GM21367 (cell line): ENCODE measurements at regions not wholly inside any gene's neighbourhood (a gene's known extent, or its start where the extent isn't known, plus 50 kb on each side); places are given as distances from the start of the nearest gene placed in this dataset.

ENCODE experiments used
- ATAC-seq: cut with Tn5 transposase; IDR thresholded peaks from one replicate; pipeline ENCODE4 v1.9.1; 2021; ENCODE audit not compliant: unreplicated experiment

DNA sequence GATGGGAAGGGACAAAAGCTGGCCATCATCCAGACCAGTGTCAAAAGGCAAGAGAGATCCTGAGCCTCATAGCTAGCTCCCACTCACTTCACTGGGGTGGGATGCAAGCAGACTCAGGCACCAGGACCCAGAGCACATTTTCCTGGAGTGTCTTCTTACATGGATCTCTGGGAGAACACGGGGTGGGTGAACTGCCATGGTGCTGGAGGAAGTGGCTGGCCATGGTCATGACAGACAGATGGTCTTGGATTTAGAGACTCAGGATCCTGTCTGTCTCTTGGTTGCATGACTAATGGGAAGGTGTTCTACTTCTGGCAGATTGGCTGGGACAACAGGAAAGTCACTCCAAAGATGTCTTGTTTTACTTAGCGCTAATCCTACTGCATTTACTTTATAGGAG is 311.5 kb downstream of the ATP23 start:
- ATAC-seq, result no peak

DNA sequence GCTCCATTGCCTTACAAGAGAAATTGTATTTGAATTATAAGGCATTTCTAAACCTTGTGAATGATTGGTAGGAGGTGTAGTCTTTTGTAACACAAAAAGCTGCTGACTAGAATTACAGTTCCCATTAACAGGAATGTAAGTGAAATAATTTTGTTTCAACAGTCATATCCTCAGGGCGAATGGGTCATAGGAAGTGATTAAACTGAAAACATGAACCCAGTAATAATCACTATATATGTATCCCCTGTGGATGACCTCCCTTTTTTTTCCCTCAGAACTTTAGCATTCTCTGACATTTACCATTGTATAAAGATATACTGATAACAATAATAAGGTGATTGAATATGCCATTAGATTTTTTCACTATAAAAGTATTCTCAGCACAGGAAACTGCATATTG is 312.3 kb downstream of the ATP23 start:
- no peak for ATAC-seq

DNA sequence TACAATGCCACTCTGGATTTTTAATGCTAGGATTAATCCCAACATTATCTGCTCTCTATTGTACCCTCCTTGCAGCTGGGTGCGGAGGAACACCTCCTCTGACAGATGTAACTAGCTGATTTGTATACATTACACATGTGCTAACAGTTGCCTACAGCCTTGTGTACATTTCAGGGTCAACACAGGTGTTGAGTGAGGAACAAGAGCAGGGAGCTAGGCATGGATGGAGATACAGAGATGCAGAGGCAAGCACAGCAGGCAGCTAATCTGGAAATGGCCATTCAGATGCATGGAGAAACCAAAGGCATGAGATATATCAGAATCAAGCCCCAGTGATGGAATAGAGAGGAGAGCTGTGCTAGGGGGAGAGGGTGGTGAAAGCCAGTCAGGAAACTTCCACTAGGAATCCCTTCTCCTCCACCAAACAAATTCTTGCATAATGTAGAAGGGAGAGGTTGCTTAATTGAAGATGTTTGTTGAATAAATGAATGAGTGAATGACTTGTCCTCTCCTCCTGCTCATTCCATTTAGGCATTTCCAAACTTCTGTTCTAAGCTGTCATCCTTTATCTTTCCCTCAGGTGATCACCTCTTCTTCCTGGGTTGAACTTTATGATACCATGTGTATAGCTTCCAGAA is 313.2 kb downstream of the ATP23 start:
- ATAC-seq, result no peak

DNA sequence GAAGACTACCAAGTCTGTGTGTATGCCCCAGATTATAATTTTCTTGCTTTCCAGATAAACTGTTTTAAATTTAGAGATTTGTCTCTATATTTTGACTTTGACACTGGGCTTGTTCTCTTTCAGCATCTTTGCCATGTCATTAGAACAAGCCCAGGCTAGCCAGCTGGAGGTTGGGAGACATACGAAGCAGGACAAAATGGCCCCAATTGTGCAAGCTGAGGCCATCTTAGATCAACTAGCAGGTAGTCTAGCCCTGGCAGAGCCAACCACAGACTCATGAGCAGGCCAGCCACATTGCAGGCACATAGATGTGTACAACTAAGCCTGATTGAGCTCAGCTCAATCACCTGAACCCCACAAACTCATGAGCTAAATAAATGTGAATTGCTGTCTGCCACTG is 321.4 kb downstream of the ATP23 start:
- ATAC-seq, result no peak

DNA sequence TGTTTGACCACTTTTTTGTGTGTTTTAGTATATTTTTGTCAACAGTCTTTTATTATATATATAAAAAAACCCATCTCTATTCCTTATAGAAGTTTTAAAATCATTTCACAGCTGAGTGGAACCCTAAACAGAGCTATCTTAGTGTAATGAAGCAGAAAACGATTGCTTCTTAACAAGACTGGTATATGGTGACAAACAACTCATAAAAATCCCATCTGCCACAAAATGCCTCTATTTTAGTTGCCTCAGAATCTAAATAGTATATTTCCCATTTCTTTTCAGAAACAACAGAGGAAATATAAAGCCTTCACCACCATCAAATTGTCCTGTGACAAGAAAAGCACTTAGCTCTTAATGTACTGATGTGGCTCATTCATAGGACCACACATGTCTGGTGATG is 322.4 kb downstream of the ATP23 start:
- ATAC-seq, result no peak

DNA sequence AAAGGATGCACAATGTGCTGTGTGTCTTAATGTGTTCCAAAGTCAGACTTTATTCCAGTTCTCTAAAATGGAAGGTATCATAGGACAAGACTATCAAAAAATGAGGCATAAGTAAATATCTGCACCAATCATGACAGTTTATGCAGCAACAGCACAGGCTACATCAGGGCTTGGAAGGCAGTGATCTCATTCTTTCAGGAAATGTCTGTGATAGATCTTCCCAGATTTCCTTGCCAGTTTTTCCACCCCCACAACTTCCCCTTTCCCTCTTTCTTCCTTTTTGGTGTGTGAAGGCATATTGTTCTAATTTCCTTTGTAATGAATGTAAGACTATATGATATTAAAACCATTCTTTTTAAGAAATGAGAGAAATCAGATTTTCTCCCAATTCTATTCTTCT is 326.7 kb downstream of the ATP23 start:
- no peak for ATAC-seq

DNA sequence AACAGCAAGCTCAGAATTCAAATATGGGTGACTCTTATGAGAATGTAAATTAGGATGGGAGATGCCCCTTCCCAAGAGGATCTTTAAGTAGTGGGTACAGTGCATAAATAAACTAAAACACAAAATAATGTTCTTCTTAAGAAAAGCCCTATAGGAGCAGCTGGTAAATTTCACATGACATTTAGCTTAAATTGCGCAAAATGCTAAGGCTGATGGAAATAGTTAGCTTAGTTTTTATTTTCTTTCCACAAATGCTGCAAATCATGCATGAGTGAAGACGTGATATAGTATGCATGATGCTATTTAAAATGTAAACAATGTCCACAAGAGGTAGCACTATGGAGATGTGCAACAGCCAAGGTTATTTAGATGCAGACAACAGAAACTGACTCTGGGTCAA is 328.1 kb downstream of the ATP23 start:
- ATAC-seq, result no peak

DNA sequence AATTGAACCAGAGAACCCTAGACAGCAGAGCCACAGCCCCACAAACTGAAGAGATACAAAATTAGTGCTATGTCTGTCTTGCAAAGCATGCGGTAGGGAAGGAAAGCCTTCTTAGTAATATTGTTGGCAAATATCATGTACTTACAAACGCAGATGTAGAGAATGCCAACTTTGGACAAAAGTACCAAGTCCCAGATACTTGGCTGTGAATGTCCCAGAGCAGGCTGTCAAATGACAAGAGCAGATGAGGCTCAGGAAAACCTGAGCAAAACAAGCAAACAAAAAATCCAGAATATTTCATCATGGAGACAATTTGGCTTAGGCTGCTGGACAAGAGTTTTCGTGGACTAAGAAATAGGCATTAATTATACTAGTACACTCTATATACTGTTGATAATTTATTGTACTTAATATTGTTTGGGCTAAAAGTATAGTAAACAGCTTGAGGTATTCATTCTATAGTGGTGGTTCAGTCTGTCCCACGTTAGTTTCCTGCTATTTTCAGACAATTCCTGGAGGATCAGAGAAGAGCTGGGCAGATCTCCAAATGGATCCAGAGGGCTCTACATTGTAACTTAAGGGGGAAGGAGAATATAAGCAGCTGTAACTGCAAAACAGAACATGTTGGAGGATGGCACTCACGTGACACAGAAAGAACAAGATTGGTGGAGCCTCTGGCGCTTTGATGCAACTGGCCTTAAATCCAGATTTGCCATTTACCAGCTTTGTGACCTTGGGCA is 329.8 kb downstream of the ATP23 start:
- no peak for ATAC-seq

DNA sequence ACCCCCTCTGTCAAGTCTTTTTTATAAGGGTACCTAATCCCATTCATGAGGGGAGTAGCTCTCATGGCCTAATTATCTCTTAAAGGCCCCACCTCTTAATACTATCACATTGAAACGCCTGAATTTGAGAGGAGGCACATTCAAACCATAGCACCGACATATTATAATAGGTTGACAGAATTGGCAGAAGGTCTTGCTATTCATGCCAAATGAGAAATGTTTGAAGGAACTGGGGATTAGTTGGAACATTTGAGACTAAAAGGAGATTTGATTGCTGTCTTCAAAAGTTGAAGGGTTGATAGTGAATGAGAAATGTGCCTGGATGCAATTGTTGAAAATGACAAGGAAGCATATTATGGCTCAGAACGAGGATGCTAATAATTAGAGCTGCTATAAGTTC is 331.1 kb downstream of the ATP23 start:
- ATAC-seq, result no peak

DNA sequence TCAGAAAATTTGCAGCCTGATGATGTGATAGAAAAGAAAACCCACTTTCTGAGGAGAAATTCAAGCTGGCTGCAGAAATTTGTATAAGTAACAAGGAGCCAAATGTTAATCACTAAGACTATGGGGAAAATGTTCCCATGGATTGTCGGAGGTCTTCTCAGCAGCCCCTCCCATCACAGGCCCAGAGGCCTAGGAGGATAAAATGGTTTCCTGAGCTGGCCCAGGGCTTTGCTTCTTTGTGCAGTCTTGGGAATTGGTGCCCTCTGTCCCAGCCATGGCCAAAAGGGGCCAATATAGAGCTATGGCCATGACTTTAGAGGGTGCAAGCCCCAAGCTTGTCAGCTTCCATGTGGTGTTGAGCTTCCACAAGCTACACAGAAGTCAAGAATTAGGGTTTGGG is 335.9 kb downstream of the ATP23 start:
- ATAC-seq, result no peak

DNA sequence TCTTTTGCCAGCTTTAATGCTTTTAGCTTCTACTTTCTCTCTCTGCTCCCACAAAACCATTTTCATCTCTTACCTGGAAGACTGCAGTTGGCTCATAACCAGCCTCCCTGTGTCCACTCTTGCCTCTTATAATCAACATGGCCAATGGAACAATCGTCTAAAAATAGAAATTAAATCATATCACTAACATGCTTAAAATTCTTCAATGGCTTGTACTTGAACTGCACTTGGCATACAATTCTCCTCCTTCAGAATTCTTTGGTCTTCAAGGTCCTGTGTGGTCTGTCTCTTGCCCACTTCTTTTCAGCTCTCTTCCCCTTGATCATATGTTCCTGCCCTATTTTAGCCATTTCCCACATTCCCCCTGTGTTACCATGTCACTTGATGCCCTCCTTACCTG is 342.2 kb downstream of the ATP23 start:
- no peak for ATAC-seq

DNA sequence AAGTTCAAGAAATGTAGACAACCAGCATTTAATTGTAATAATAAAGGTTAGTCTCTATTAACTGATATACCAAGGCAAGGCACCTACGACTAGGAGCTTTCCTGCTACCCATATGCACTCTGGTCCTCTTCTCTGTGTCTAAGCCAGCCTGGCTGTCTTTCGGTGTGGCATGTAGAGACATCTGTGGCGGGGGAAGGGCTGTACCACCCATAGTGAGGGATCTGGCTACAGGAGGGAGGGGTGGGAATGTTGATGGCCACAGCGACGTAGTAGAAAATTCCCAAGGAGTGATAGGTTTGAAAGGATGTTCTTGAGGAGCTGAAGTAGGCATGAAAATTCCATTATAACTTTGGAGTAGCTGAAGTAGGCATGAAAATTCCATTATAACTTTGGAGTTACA is 344.2 kb downstream of the ATP23 start:
- no peak for ATAC-seq

DNA sequence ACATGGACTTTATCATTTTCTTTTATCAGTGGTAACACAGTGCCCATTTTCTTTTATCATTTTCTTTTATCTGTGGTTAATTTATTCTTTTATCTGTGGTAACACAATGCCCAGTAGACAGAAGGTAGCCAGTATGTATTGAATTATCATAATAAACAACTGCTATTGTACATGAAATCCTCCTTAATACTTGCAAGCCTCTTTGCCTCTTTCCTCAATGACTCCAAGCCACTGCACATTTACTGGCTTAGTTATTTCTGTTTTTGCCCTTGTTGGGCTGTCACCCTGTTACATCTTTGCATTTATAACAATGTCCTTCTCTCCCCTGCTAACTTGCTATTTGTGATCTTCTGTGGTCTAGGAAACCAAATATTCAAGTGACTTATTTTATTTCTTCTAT is 345.0 kb downstream of the ATP23 start:
- no peak for ATAC-seq

DNA sequence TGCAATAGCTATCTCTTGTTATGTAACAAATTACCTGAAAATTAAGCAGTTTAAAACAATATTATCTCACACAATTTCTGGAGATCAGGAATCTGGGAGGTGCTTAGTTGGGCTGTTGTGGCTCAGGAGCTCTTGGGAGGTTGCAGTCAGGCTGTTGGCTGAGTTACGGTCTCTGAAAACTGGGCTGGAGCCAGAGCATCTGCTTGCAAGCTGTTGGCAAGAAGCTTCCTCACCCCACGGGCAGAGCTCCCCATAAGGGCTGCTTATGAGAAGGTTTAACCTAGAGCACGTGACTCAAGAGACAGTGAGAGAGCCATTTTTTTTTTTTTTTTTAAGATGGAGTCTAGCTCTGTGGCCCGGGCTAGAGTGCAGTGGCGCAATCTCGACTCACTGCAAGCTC is 346.8 kb downstream of the ATP23 start:
- no peak for ATAC-seq

DNA sequence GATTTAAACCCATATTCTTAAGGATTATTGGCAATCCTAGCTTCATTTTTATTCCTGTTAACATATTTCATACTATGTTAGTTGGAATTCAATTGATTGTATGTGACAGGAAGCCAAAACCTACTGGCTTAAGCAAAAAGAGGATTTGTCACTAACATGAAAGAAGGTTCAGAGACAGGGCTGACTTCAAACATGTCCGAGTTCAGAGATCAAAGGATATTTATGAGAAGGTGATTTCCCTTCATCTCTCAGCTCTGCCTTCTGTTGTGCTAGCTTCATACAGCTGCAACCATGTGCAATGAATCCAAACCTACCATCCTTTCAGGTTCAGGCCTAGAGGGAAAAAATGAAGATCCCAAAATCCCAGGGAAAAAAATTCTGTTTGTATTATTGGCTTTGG is 349.7 kb downstream of the ATP23 start:
- ATAC-seq, result no peak

DNA sequence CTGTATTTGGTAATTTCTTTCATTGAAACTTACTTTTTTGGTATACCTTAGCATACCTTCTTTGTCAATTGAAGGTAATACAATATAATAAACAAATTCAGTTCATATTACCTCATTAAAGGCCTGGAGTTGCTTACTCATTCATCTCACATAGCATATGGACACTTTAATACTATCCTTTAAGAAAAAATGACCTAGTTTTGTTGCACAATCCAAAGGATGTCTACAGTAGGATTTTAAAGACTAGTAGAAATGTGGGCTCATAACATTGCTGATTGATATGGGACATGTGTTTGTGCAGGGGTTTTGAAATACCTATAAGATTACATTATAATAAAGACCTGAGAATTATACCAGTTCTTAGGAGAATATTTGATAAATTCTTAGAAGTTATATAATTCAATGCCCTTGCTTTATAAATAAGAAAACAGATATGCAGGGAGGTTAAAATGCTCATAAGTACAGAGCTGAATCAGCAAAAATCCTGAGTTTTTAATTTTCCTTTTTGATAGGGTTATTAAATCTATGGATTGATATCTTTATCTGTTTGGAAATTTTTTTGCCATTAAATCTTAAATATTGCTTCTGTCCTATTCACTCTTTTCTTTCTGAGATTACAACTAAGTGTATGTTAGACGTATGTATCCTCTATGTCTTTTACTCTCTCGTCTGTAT is 352.1 kb downstream of the ATP23 start:
- ATAC-seq, result no peak

DNA sequence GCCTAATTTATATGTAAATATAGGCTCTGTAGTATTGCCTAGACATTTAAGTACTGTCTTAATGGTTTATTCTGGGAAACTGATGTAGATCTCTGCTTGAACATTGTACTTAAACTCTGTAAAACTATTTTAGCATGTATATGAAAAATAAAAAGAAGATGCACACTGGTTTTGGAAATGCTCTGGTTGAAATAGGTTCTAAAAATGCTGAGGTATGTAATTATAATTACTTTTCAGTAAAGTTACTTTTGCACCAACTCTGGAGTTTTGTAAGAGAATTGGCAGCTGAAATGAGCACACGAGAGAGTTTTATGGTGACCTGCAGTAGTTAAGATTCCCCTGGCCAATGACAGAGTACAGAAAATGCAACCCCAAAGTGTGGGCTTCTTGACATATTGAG is 353.9 kb downstream of the ATP23 start:
- no peak for ATAC-seq

DNA sequence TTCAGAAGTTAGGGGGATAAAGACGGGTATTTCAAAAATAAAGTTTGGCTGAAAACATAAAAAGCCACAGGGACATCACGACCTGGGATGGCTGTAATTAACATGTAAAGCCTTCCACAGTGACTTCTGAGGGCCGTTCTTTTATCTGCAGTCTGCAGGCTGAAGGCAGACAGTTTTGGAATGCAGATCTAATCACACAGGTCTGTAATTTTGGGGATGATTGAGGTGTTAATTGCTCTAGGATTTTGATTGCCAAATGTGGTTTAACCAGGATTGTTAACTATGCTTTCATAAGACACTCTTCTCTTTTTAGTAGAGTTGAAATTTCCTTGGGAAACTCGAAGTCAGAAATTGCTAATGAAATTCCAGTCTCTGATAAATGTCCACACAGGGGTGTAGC is 355.5 kb downstream of the ATP23 start:
- no peak for ATAC-seq

DNA sequence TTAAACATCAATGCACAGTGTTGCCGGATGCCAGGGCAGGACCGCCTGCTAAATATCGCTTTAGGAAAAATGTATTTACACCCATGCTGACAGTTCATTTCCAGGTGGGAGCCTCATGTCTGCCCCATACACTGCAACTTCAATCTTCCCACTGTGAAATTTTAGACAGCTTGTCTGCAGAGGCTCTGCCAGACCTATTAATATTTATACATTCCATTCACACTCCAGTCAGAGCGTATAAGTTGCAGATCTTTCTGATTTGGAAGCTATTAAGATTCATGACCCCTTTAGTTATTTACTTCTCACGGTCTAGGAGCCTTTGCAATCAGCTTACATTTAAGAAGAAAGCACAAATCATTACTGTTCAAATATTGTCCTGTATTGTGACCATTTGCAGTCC is 357.4 kb downstream of the ATP23 start:
- no peak for ATAC-seq

DNA sequence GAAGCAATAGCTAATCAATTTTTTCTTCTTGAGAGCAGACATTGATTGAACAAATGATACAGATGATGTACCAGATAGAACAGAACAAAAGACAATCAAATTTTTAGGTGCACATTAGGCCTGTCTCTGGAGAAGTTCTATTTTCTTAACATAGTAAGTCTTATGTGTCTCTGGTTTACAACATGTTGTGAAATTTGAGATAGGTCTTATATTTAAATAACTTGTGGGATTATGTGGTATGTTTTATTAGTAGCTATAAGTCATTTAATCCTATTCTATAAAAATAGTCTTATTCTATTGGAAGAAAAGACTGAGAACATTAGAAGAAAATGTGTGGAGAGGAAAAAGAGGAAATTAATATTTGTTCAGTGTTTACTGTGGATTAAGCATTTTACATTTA is 358.0 kb downstream of the ATP23 start:
- no peak for ATAC-seq

DNA sequence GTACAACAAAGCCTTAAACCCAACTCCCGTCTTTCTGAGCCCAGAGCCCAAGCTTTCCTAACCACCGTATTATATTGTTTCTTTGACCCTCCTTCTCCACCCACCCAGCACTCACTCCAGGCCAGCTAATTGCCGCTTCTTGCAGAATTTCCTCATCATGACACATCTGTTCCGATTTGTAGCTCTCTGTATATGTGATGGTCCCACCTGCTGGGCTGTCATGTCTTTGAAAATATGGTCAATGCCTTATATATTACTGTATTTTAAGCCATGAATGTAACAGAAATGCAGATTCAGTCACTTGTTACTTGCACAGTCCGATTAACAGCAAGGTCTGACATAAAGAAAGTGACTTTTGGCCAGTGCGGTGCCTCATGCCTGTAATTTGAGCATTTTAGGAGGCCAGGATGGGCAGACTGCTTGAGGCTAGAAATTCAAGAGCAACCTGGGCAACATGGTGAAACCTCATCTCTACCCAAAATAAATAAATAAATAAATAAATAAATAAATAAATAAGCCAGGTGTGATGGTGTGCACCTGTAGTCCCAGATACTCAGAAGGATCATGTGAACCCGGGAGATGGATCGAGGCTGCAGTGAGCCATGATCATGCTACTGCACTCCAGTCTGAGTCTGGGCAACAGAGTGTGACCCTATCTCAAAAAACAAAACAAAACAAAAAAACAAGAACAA is 359.8 kb downstream of the ATP23 start:
- no peak for ATAC-seq

DNA sequence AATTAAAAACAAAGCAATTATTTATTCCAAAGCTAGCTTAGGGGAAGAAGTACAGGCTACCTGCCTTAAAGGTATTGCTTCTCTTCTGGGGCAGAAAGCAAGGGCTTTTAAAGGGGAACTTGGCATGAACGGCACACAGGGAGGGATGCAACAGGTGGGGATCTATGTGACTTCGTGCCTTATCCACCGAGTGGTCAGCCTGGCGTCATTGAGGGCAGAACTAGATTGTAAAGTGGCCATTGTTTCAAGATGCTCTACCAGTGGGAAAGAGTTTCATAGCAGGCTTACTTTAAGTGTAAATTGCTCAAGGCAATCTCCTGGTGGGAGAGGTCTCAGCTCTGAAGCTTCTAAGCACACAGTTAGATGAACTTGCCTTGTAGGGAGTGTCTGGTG is 360.4 kb downstream of the ATP23 start:
- no peak for ATAC-seq
